Prostate gland (tissue), 2 donors: ENCODE measurements at regions not wholly inside any gene's neighbourhood (a gene's known extent, or its start where the extent isn't known, plus 50 kb on each side); places are given as distances from the start of the nearest gene placed in this dataset.

Experiments used
- POLR2AphosphoS5 ChIP-seq: sonication (generic); formaldehyde crosslinking; IDR thresholded peaks from one replicate; pipeline ENCODE4 v1.6.1; 2017; ENCODE audit warnings: antibody characterized with exemption
- TF ChIP-seq, protein P1 (sequence below), 4 experiments: fragments of 200-600 bp in 2 of 4; fragments of 450-650 bp in 2 of 4; sonication (generic) in 2 of 4; IDR thresholded peaks; 1 replicate in 3 of 4; 2 replicates in 1 of 4; pipeline ENCODE4 v1.5.1; 2016 to 2019; ENCODE audit warnings: antibody characterized with exemption in 4 of 4, mild to moderate bottlenecking in 2 of 4, moderate library complexity in 2 of 4

DNA sequence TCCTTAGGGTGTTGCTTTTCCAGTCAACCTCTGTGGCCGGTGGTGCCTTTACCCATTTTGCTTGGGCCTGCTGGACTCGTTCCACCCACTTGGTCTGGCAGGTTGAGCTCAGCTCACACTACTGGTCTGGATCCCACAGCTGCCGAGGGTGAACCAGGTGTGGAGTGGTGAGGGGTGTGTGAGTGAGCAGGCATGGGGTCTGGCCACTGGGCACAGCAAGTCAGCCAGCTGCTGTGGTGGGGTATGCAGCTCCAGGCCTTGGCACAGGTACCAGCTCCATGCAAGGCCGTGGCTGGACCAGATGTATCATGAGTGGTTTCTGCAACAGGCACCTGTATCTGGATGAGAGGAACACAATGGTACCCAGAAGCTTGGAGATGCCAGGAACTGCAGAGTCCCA lies 277.6 kb upstream of the KLHL1 start:
- TF ChIP-seq, protein P1, sequence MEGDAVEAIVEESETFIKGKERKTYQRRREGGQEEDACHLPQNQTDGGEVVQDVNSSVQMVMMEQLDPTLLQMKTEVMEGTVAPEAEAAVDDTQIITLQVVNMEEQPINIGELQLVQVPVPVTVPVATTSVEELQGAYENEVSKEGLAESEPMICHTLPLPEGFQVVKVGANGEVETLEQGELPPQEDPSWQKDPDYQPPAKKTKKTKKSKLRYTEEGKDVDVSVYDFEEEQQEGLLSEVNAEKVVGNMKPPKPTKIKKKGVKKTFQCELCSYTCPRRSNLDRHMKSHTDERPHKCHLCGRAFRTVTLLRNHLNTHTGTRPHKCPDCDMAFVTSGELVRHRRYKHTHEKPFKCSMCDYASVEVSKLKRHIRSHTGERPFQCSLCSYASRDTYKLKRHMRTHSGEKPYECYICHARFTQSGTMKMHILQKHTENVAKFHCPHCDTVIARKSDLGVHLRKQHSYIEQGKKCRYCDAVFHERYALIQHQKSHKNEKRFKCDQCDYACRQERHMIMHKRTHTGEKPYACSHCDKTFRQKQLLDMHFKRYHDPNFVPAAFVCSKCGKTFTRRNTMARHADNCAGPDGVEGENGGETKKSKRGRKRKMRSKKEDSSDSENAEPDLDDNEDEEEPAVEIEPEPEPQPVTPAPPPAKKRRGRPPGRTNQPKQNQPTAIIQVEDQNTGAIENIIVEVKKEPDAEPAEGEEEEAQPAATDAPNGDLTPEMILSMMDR (IDR thresholded peaks at IDR 0.05): no peak
- no peak for TF ChIP-seq POLR2AphosphoS5
